ENCODE measurements at regions not wholly inside any gene's neighbourhood (a gene's known extent, or its start where the extent isn't known, plus 50 kb on each side); places are given as distances from the start of the nearest gene placed in this dataset.

GRCh38 chr12:124411281-124411878 lies 116.5 kb downstream of the RFLNA start (continued):
- TF ChIP-seq MXI1 (IDR thresholded peaks at IDR 0.05; ENCODE audit: borderline replicate concordance, low read depth, low read length), result peak; percentile 29; the same call in 1 of the 2 replicates

- dilution Hi-C loops (cut with HindIII; ENCODE audit: low sequenced_read_pairs, unreplicated experiment), result no loop called here
- WGBS, 2 experiments (ENCODE audit: extremely low coverage in 2 of 2, insufficient read length in 1 of 2), result 55% methylated on average over 5 of the region's 15 CpGs; no CpG with 5 or more reads in 1 of the 2 experiments
- Histone ChIP-seq H3K79me1 (ENCODE audit: low read depth in 1 of 2, low read length in 2 of 2) (peaks cover 35 to 94% of the 10 kb centered on the region in 2 experiments), H3K9me3 (ENCODE audit: control insufficient read depth, insufficient read depth, low read length) (no peaks in the 10 kb centered on the region), H3K56ac (ENCODE audit: extremely low read depth, insufficient read depth, low read length) (peak overlapping the region; percentile 50; the same call in 1 of the 2 replicates), H3K9ac (ENCODE audit: low read depth, low read length) (peak overlapping the region; percentile 41; the same call in 1 of the 2 replicates), H2BK5ac (ENCODE audit: low read depth, low read length, poor library complexity, severe bottlenecking) (peak overlapping the region; percentile 94), H2AK5ac (ENCODE audit: low read depth, low read length) (peak overlapping the region; percentile 98), H2BK15ac (ENCODE audit: low read depth, low read length) (peak overlapping the region; percentile 59; the same call in 2 of the 3 replicates), H3K4me2 (ENCODE audit: low read depth, low read length) (no peak overlapping the region), H2AK9ac (replicated peaks; ENCODE audit: low read depth, low read length, poor library complexity) (peak overlapping the region; percentile 98), H3K27ac (ENCODE audit: insufficient read depth, low read length) (peak overlapping the region; percentile 69), H3K36me3 (ENCODE audit: control insufficient read depth, insufficient read depth, low read length) (peaks cover 22% of the 10 kb centered on the region; the same call in 1 of the 2 replicates), H4K5ac (ENCODE audit: low read depth, low read length) (peak overlapping the region; percentile 68), H4K20me1 (ENCODE audit: insufficient read depth, low read length) (peaks cover 9% of the 10 kb centered on the region), H3K4me1 (ENCODE audit: control insufficient read depth, insufficient read depth, low read length) (peaks cover 29% of the 10 kb centered on the region), H4K91ac (ENCODE audit: insufficient read depth, low read depth, low read length) (peak overlapping the region; percentile 95), H2BK20ac (ENCODE audit: low read depth, low read length) (peak overlapping the region; percentile 84), H3K23ac (ENCODE audit: low read depth, low read length) (peak overlapping the region; percentile 62; the same call in 1 of the 2 replicates), H2BK120ac (ENCODE audit: low read depth, low read length) (peak overlapping the region; percentile 87), H3K18ac (ENCODE audit: low read depth, low read length) (peak overlapping the region; percentile 93), H3K14ac (replicated peaks; ENCODE audit: low read depth, low read length) (peak overlapping the region; percentile 64), H2AFZ (replicated peaks; ENCODE audit: low read length, poor library complexity) (peak overlapping the region; percentile 93), H4K8ac (ENCODE audit: low read depth in 2 of 2, low read length in 2 of 2) (peak overlapping the region; percentile 46 to 97), H3K4me3 (ENCODE audit: insufficient read depth, low read depth, low read length) (no peak overlapping the region), H3K4ac (ENCODE audit: low read depth, low read length) (peak overlapping the region; percentile 96), H3K9me1 (ENCODE audit: insufficient read depth, low read length) (peaks cover 16% of the 10 kb centered on the region), H3K27me3 (ENCODE audit: control insufficient read depth, insufficient read depth, low read length) (no peaks in the 10 kb centered on the region)
- BruUV-seq (replicated peaks), result no TSS peak
- in situ Hi-C loops (cut with MboI; ENCODE audit: low sequenced_read_pairs), result no loop called here
- DNase-seq (peak; percentile 41), ATAC-seq (ENCODE audit: low read depth) (no peak)
- POLR2A ChIA-PET (ENCODE audit: unreplicated experiment), result no interaction called here
- intact Hi-C loops (cut with micrococcal nuclease), result no loop called here
- CTCF ChIA-PET, result interaction anchor here (1.7 kb wide), 1 partner anchor 11 kb away, joined by 6 read pairs; no protein-coding TSS in a partner anchor
- TF ChIP-seq RAD21 (IDR thresholded peaks at IDR 0.05; ENCODE audit: low read length), result no peak
- TF ChIP-seq MAZ (IDR thresholded peaks at IDR 0.05; ENCODE audit: borderline replicate concordance, low read depth, low read length), result no peak
- no peak for TF ChIP-seq USF2 (IDR thresholded peaks at IDR 0.05; ENCODE audit: low read depth, low read length)
- no peak for TF ChIP-seq ELK1 (IDR thresholded peaks at IDR 0.05; ENCODE audit: borderline replicate concordance, low read depth, low read length)
- no peak for TF ChIP-seq NFE2L2 (IDR thresholded peaks at IDR 0.05; ENCODE audit: low read depth, low read length)
- TF ChIP-seq SMC3 (IDR thresholded peaks at IDR 0.05; ENCODE audit: low read depth, low read length), result no peak
- no peak for TF ChIP-seq BHLHE40 (IDR thresholded peaks at IDR 0.05; ENCODE audit: low read depth, low read length)
- no peak for TF ChIP-seq RCOR1 (IDR thresholded peaks at IDR 0.05; ENCODE audit: insufficient replicate concordance, low read length)
- no peak for TF ChIP-seq CEBPB (IDR thresholded peaks at IDR 0.05; ENCODE audit: low read depth, low read length)
- TF ChIP-seq MAFK (IDR thresholded peaks at IDR 0.05; ENCODE audit: low read depth, low read length), result no peak
- TF ChIP-seq RFX5 (IDR thresholded peaks at IDR 0.05; ENCODE audit: low read depth, low read length), result no peak
- TF ChIP-seq FOS (IDR thresholded peaks at IDR 0.05; ENCODE audit: low read depth, low read length), result no peak
- no peak for TF ChIP-seq MXI1 (IDR thresholded peaks at IDR 0.05; ENCODE audit: borderline replicate concordance, low read depth, low read length)
Measured at GRCh38 chr12:124410354-124411175, 115.7 kb downstream of the RFLNA start.

Measured in IMR-90 (cell line).